ENCODE measurements at regions not wholly inside any gene's neighbourhood (a gene's known extent, or its start where the extent isn't known, plus 50 kb on each side); places are given as distances from the start of the nearest gene placed in this dataset.
"Not testable (repeated sequence)": the region's sequence is repeated elsewhere in the genome, so short reads cannot be mapped to it uniquely, and the experiment has no call there.

GRCh38 chr3:16004812-16005211, 169.7 kb upstream of the GALNT15 start:
- in situ Hi-C loops (cut with HindIII; ENCODE audit: low pct_ligation_motif_present, low sequenced_read_pairs) = no loop called here
- H3K27ac ChIP-seq = no peak overlapping the region
- DNase-seq = no peak
- no peak overlapping the region for H3K4me3 ChIP-seq (ENCODE audit: low read depth, low read length)
- no peaks in the 10 kb centered on the region for H3K36me3 ChIP-seq (replicated peaks)
- no peaks in the 10 kb centered on the region for H3K27me3 ChIP-seq (replicated peaks)
- TF ChIP-seq CTCF (IDR thresholded peaks at IDR 0.05; ENCODE audit: low read depth, low read length, missing control alignments) = no peak

GRCh38 chr3:16011376-16011775, 163.1 kb upstream of the GALNT15 start:
- in situ Hi-C loops (cut with HindIII; ENCODE audit: low pct_ligation_motif_present, low sequenced_read_pairs) = no loop called here
- H3K27me3 ChIP-seq (replicated peaks) = no peaks in the 10 kb centered on the region
- DNase-seq = peak; percentile 61
- H3K27ac ChIP-seq = no peak overlapping the region
- no peak overlapping the region for H3K4me3 ChIP-seq (ENCODE audit: low read depth, low read length)
- no peaks in the 10 kb centered on the region for H3K36me3 ChIP-seq (replicated peaks)
- no peak for TF ChIP-seq CTCF (IDR thresholded peaks at IDR 0.05; ENCODE audit: low read depth, low read length, missing control alignments)

GRCh38 chr3:16012086-16012485, 162.4 kb upstream of the GALNT15 start:
- peak; percentile 37 for DNase-seq
- TF ChIP-seq CTCF (IDR thresholded peaks at IDR 0.05; ENCODE audit: low read depth, low read length, missing control alignments) = no peak
- H3K4me3 ChIP-seq (ENCODE audit: low read depth, low read length) = no peak overlapping the region
- in situ Hi-C loops (cut with HindIII; ENCODE audit: low pct_ligation_motif_present, low sequenced_read_pairs) = no loop called here
- H3K27ac ChIP-seq = peak overlapping the region; percentile 73
- no peaks in the 10 kb centered on the region for H3K27me3 ChIP-seq (replicated peaks)
- no peaks in the 10 kb centered on the region for H3K36me3 ChIP-seq (replicated peaks)

GRCh38 chr3:16013568-16013967, 160.9 kb upstream of the GALNT15 start:
- in situ Hi-C loops (cut with HindIII; ENCODE audit: low pct_ligation_motif_present, low sequenced_read_pairs) = no loop called here
- DNase-seq = peak; percentile 52

GRCh38 chr3:16021801-16022200, 152.7 kb upstream of the GALNT15 start:
- H3K27me3 ChIP-seq (replicated peaks); DNase-seq; H3K27ac ChIP-seq; H3K4me3 ChIP-seq (ENCODE audit: low read depth, low read length); H3K36me3 ChIP-seq (replicated peaks); in situ Hi-C loops (cut with HindIII; ENCODE audit: low pct_ligation_motif_present, low sequenced_read_pairs): not testable (repeated sequence)

More at GRCh38 chr3:16013568-16013967, 160.9 kb upstream of the GALNT15 start:
- no peaks in the 10 kb centered on the region for H3K27me3 ChIP-seq (replicated peaks)
- H3K36me3 ChIP-seq (replicated peaks) = no peaks in the 10 kb centered on the region
- TF ChIP-seq CTCF (IDR thresholded peaks at IDR 0.05; ENCODE audit: low read depth, low read length, missing control alignments) = no peak
- H3K27ac ChIP-seq = peak overlapping the region; percentile 59
- no peak overlapping the region for H3K4me3 ChIP-seq (ENCODE audit: low read depth, low read length)

- H3K4me3 ChIP-seq (ENCODE audit: low read depth, low read length); DNase-seq; in situ Hi-C loops (cut with HindIII; ENCODE audit: low pct_ligation_motif_present, low sequenced_read_pairs); H3K36me3 ChIP-seq (replicated peaks); H3K27me3 ChIP-seq (replicated peaks); H3K27ac ChIP-seq: not testable (repeated sequence)
Measured at GRCh38 chr3:16023881-16024280, 150.6 kb upstream of the GALNT15 start.

- TF ChIP-seq CTCF (IDR thresholded peaks at IDR 0.05; ENCODE audit: low read depth, low read length, missing control alignments) = no peak
Measured at GRCh38 chr3:16024548-16024947, 149.9 kb upstream of the GALNT15 start.

More at GRCh38 chr3:16024548-16024947, 149.9 kb upstream of the GALNT15 start:
- no peak for DNase-seq
- H3K27me3 ChIP-seq (replicated peaks) = no peaks in the 10 kb centered on the region
- H3K36me3 ChIP-seq (replicated peaks) = no peaks in the 10 kb centered on the region
- in situ Hi-C loops (cut with HindIII; ENCODE audit: low pct_ligation_motif_present, low sequenced_read_pairs) = no loop called here
- no peak overlapping the region for H3K4me3 ChIP-seq (ENCODE audit: low read depth, low read length)
- no peak overlapping the region for H3K27ac ChIP-seq
